HEK293T (cell line): ENCODE measurements at regions not wholly inside any gene's neighbourhood (a gene's known extent, or its start where the extent isn't known, plus 50 kb on each side); places are given as distances from the start of the nearest gene placed in this dataset.

Experiments used
- FOXA1 ChIP-seq: fragments of 450-650 bp; IDR thresholded peaks from 2 replicates; pipeline ENCODE4 v1.6.1; 2016; ENCODE audit warnings: mild to moderate bottlenecking
- HDGF ChIP-seq: fragments of 450-650 bp; IDR thresholded peaks from 2 replicates; pipeline ENCODE4 v1.6.1; 2017; ENCODE audit warnings: antibody characterized with exemption, borderline replicate concordance

DNA sequence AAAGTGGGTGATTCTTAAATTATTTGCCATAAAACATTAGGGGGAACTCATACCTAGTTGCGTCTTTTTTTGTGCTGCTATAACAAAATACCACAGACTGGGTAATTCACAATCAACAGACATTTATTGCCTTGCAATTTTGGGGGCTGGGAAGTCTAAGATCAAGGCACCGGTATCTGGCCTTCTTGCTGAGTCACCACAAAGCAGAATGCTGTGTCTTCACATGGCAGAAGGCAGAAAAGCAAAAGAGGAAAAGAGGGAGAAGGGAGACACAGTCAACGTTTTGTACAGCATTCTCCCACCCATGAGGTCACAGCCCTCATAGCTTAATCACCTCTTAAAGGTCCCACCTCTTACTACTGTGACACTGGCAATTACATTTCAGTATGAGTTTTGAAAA is 291.0 kb downstream of the CHRM3 start:
- TF ChIP-seq HDGF (no peak), FOXA1 (no peak)
